GM23338 (cell line): ENCODE measurements at regions not wholly inside any gene's neighbourhood (a gene's known extent, or its start where the extent isn't known, plus 50 kb on each side); places are given as distances from the start of the nearest gene placed in this dataset.

Experiments used
- ATAC-seq: fragments of 200-7000 bp; cut with Tn5 transposase; 3 replicates; pipeline ENCODE4 v1.9.1; 2020
- DNase-seq: peaks from one replicate; pipeline ENCODE4 v3.0.0-alpha.2; 2015; ENCODE audit warnings: low spot score
- H2AFZ ChIP-seq: fragments of 200-600 bp; sonication (generic); 2 replicates; pipeline ENCODE4 v1.8.0; 2016; ENCODE audit warnings: antibody characterized with exemption, mild to moderate bottlenecking, moderate library complexity
- H3F3A ChIP-seq: fragments of 200-600 bp; sonication (generic); replicated peaks from 2 replicates; pipeline ENCODE4 v1.8.0; 2017; ENCODE audit warnings: antibody characterized with exemption, mixed run types, low read depth
- H3K27ac ChIP-seq: fragments of 200-600 bp; sonication (generic); 2 replicates; pipeline ENCODE4 v1.6.1; 2016; ENCODE audit warnings: low read depth
- H3K27me3 ChIP-seq: fragments of 200-600 bp; sonication (generic); 2 replicates; pipeline ENCODE4 v1.8.0; 2016; ENCODE audit warnings: mild to moderate bottlenecking, mixed run types, moderate library complexity; ENCODE audit not compliant: insufficient read depth
- H3K36me3 ChIP-seq: fragments of 200-600 bp; sonication (generic); 2 replicates; pipeline ENCODE4 v1.8.0; 2016; ENCODE audit warnings: mild to moderate bottlenecking; ENCODE audit not compliant: insufficient read depth
- H3K4me1 ChIP-seq: fragments of 200-600 bp; sonication (generic); 2 replicates; pipeline ENCODE4 v1.8.0; 2016; ENCODE audit warnings: mild to moderate bottlenecking, moderate library complexity; ENCODE audit not compliant: insufficient read depth
- H3K4me2 ChIP-seq: fragments of 200-600 bp; sonication (generic); 2 replicates; pipeline ENCODE4 v1.7.1; 2017; ENCODE audit warnings: mixed run types
- H3K4me3 ChIP-seq: fragments of 200-600 bp; sonication (generic); 2 replicates; pipeline ENCODE4 v1.6.1; 2016; ENCODE audit warnings: mixed run types
- H3K79me2 ChIP-seq: fragments of 200-600 bp; sonication (generic); replicated peaks from 2 replicates; pipeline ENCODE4 v1.8.0; 2017; ENCODE audit warnings: mild to moderate bottlenecking; ENCODE audit not compliant: insufficient read depth
- H3K9me2 ChIP-seq: fragments of 200-600 bp; sonication (generic); 2 replicates; pipeline ENCODE4 v1.8.0; 2017; ENCODE audit not compliant: insufficient read depth
- H4K20me1 ChIP-seq: fragments of 200-600 bp; sonication (generic); replicated peaks from 2 replicates; pipeline ENCODE4 v1.8.0; 2017; ENCODE audit warnings: mild to moderate bottlenecking; ENCODE audit not compliant: insufficient read depth
- H3K27ac Mint-ChIP-seq: 2 replicates; pipeline ENCODE4 v1.8.0; 2020; ENCODE audit warnings: inconsistent platforms, mild to moderate bottlenecking, moderate library complexity, mixed read lengths
- H3K27me3 Mint-ChIP-seq: 3 replicates; pipeline ENCODE4 v1.8.0; 2022; ENCODE audit warnings: low read depth, mild to moderate bottlenecking, moderate library complexity, mixed read lengths, inconsistent platforms; ENCODE audit not compliant: insufficient read depth, poor library complexity
- H3K36me3 Mint-ChIP-seq: 3 replicates; pipeline ENCODE4 v1.8.0; 2021; ENCODE audit warnings: low read depth, mild to moderate bottlenecking, inconsistent platforms, moderate library complexity, mixed read lengths
- H3K4me1 Mint-ChIP-seq: 3 replicates; pipeline ENCODE4 v1.8.0; 2020; ENCODE audit warnings: mild to moderate bottlenecking, inconsistent platforms, mixed read lengths
- H3K4me3 Mint-ChIP-seq: 3 replicates; pipeline ENCODE4 v1.8.0; 2021; ENCODE audit warnings: moderate library complexity, mild to moderate bottlenecking, inconsistent platforms, mixed read lengths
- H3K9me3 Mint-ChIP-seq: 3 replicates; pipeline ENCODE4 v1.8.0; 2020; ENCODE audit warnings: moderate library complexity, mild to moderate bottlenecking, inconsistent platforms, mixed read lengths
- EZH2 ChIP-seq: fragments of 200-600 bp; sonication (generic); IDR thresholded peaks from one replicate; pipeline ENCODE4 v1.8.0; 2017; ENCODE audit warnings: antibody characterized with exemption, mild to moderate bottlenecking, low read depth; ENCODE audit not compliant: unreplicated experiment
- EZH2phosphoT487 ChIP-seq: fragments of 200-600 bp; sonication (generic); IDR thresholded peaks from one replicate; pipeline ENCODE4 v1.8.1; 2018; ENCODE audit warnings: antibody characterized with exemption; ENCODE audit not compliant: unreplicated experiment
- JUNB ChIP-seq: IDR thresholded peaks from one replicate; pipeline ENCODE4 v1.6.1; 2016; ENCODE audit warnings: antibody characterized with exemption; ENCODE audit not compliant: unreplicated experiment
- STAT1 ChIP-seq: IDR thresholded peaks from one replicate; pipeline ENCODE4 v1.6.1; 2016; ENCODE audit warnings: antibody characterized with exemption; ENCODE audit not compliant: unreplicated experiment
- ZNF114 ChIP-seq: fragments of 250-450 bp; sonication (Bioruptor Pico); IDR thresholded peaks from 2 replicates; pipeline ENCODE4 v1.5.0; 2020; ENCODE audit warnings: mild to moderate bottlenecking, moderate library complexity
- TF ChIP-seq, protein P1 (sequence below): IDR thresholded peaks from 2 replicates; pipeline ENCODE4 v1.6.1; 2016; ENCODE audit warnings: antibody characterized with exemption
- TF ChIP-seq, protein P2 (sequence below): IDR thresholded peaks from one replicate; pipeline ENCODE4 v1.6.1; 2018; ENCODE audit warnings: antibody characterized with exemption; ENCODE audit not compliant: unreplicated experiment
- TF ChIP-seq, protein P3 (sequence below): fragments of 250-450 bp; sonication (Bioruptor Pico); IDR thresholded peaks from 2 replicates; pipeline ENCODE4 v1.5.0; 2020; ENCODE audit warnings: mild to moderate bottlenecking, moderate library complexity
- TF ChIP-seq, protein P4 (sequence below), 2 experiments: fragments of 200-600 bp in 1 of 2; sonication (generic) in 1 of 2; conservative IDR thresholded peaks; 2 replicates each; pipeline versions ENCODE4 v1.5.1 to v1.6.1; 2016 to 2017; ENCODE audit warnings: antibody characterized with exemption in 2 of 2, low read depth in 2 of 2, mild to moderate bottlenecking in 2 of 2, moderate library complexity in 1 of 2

DNA sequence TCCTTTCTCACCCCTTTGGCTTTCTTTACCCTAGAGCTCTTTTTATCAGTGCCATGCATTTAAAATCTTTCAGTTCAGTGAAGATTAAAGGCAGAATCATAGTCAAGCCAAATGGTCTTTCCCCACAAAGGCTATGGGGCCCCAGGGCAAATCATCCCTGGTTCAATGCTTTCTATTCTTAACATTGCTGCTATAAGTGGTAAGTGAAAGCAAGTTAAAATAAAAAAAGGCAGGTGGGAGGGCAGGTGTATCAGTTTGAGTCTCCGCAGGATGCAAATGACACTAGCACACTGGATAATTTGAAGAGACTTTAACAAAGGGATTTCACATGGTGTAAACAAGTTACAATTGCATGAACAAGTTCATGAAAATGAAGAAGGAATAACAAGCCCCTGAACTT, 757.4 kb downstream of the SATB2 start:
- Mint-ChIP-seq H3K27ac (no peak overlapping the region), H3K27me3 (peaks cover 2% of the 10 kb centered on the region), H3K4me1 (peaks cover 12% of the 10 kb centered on the region), H3K9me3 (no peaks in the 10 kb centered on the region), H3K4me3 (no peak overlapping the region), H3K36me3 (no peaks in the 10 kb centered on the region)
- Histone ChIP-seq H2AFZ (no peak overlapping the region), H3K9me2 (no peaks in the 10 kb centered on the region), H3K4me3 (no peak overlapping the region), H3K27ac (no peak overlapping the region), H3F3A (no peaks in the 10 kb centered on the region), H4K20me1 (no peaks in the 10 kb centered on the region), H3K27me3 (no peaks in the 10 kb centered on the region), H3K36me3 (no peaks in the 10 kb centered on the region), H3K79me2 (no peaks in the 10 kb centered on the region), H3K4me1 (peaks cover 7% of the 10 kb centered on the region; the same call in 1 of the 2 replicates), H3K4me2 (no peak overlapping the region)
- DNase-seq = no peak
- no peak for ATAC-seq
- TF ChIP-seq EZH2 = no peak
- TF ChIP-seq, protein P1, sequence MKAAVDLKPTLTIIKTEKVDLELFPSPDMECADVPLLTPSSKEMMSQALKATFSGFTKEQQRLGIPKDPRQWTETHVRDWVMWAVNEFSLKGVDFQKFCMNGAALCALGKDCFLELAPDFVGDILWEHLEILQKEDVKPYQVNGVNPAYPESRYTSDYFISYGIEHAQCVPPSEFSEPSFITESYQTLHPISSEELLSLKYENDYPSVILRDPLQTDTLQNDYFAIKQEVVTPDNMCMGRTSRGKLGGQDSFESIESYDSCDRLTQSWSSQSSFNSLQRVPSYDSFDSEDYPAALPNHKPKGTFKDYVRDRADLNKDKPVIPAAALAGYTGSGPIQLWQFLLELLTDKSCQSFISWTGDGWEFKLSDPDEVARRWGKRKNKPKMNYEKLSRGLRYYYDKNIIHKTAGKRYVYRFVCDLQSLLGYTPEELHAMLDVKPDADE = no peak
- TF ChIP-seq EZH2phosphoT487 = no peak
- TF ChIP-seq, protein P2, sequence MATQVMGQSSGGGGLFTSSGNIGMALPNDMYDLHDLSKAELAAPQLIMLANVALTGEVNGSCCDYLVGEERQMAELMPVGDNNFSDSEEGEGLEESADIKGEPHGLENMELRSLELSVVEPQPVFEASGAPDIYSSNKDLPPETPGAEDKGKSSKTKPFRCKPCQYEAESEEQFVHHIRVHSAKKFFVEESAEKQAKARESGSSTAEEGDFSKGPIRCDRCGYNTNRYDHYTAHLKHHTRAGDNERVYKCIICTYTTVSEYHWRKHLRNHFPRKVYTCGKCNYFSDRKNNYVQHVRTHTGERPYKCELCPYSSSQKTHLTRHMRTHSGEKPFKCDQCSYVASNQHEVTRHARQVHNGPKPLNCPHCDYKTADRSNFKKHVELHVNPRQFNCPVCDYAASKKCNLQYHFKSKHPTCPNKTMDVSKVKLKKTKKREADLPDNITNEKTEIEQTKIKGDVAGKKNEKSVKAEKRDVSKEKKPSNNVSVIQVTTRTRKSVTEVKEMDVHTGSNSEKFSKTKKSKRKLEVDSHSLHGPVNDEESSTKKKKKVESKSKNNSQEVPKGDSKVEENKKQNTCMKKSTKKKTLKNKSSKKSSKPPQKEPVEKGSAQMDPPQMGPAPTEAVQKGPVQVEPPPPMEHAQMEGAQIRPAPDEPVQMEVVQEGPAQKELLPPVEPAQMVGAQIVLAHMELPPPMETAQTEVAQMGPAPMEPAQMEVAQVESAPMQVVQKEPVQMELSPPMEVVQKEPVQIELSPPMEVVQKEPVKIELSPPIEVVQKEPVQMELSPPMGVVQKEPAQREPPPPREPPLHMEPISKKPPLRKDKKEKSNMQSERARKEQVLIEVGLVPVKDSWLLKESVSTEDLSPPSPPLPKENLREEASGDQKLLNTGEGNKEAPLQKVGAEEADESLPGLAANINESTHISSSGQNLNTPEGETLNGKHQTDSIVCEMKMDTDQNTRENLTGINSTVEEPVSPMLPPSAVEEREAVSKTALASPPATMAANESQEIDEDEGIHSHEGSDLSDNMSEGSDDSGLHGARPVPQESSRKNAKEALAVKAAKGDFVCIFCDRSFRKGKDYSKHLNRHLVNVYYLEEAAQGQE = no peak
- TF ChIP-seq, protein P3, sequence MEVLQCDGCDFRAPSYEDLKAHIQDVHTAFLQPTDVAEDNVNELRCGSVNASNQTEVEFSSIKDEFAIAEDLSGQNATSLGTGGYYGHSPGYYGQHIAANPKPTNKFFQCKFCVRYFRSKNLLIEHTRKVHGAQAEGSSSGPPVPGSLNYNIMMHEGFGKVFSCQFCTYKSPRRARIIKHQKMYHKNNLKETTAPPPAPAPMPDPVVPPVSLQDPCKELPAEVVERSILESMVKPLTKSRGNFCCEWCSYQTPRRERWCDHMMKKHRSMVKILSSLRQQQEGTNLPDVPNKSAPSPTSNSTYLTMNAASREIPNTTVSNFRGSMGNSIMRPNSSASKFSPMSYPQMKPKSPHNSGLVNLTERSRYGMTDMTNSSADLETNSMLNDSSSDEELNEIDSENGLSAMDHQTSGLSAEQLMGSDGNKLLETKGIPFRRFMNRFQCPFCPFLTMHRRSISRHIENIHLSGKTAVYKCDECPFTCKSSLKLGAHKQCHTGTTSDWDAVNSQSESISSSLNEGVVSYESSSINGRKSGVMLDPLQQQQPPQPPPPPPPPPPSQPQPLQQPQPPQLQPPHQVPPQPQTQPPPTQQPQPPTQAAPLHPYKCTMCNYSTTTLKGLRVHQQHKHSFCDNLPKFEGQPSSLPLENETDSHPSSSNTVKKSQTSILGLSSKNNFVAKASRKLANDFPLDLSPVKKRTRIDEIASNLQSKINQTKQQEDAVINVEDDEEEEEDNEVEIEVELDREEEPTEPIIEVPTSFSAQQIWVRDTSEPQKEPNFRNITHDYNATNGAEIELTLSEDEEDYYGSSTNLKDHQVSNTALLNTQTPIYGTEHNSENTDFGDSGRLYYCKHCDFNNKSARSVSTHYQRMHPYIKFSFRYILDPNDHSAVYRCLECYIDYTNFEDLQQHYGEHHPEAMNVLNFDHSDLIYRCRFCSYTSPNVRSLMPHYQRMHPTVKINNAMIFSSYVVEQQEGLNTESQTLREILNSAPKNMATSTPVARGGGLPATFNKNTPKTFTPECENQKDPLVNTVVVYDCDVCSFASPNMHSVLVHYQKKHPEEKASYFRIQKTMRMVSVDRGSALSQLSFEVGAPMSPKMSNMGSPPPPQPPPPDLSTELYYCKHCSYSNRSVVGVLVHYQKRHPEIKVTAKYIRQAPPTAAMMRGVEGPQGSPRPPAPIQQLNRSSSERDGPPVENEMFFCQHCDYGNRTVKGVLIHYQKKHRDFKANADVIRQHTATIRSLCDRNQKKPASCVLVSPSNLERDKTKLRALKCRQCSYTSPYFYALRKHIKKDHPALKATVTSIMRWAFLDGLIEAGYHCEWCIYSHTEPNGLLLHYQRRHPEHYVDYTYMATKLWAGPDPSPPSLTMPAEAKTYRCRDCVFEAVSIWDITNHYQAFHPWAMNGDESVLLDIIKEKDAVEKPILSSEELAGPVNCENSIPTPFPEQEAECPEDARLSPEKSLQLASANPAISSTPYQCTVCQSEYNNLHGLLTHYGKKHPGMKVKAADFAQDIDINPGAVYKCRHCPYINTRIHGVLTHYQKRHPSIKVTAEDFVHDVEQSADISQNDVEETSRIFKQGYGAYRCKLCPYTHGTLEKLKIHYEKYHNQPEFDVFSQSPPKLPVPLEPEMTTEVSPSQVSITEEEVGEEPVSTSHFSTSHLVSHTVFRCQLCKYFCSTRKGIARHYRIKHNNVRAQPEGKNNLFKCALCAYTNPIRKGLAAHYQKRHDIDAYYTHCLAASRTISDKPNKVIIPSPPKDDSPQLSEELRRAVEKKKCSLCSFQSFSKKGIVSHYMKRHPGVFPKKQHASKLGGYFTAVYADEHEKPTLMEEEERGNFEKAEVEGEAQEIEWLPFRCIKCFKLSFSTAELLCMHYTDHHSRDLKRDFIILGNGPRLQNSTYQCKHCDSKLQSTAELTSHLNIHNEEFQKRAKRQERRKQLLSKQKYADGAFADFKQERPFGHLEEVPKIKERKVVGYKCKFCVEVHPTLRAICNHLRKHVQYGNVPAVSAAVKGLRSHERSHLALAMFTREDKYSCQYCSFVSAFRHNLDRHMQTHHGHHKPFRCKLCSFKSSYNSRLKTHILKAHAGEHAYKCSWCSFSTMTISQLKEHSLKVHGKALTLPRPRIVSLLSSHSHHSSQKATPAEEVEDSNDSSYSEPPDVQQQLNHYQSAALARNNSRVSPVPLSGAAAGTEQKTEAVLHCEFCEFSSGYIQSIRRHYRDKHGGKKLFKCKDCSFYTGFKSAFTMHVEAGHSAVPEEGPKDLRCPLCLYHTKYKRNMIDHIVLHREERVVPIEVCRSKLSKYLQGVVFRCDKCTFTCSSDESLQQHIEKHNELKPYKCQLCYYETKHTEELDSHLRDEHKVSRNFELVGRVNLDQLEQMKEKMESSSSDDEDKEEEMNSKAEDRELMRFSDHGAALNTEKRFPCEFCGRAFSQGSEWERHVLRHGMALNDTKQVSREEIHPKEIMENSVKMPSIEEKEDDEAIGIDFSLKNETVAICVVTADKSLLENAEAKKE (CRISPR knock-in tag) = no peak
- no peak for TF ChIP-seq STAT1
- TF ChIP-seq ZNF114 (CRISPR knock-in tag) = no peak
- no peak for TF ChIP-seq JUNB
- TF ChIP-seq, protein P4, sequence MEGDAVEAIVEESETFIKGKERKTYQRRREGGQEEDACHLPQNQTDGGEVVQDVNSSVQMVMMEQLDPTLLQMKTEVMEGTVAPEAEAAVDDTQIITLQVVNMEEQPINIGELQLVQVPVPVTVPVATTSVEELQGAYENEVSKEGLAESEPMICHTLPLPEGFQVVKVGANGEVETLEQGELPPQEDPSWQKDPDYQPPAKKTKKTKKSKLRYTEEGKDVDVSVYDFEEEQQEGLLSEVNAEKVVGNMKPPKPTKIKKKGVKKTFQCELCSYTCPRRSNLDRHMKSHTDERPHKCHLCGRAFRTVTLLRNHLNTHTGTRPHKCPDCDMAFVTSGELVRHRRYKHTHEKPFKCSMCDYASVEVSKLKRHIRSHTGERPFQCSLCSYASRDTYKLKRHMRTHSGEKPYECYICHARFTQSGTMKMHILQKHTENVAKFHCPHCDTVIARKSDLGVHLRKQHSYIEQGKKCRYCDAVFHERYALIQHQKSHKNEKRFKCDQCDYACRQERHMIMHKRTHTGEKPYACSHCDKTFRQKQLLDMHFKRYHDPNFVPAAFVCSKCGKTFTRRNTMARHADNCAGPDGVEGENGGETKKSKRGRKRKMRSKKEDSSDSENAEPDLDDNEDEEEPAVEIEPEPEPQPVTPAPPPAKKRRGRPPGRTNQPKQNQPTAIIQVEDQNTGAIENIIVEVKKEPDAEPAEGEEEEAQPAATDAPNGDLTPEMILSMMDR (conservative IDR thresholded peaks at IDR 0.05; ENCODE audit: low read depth in 2 of 2) = no peak
